GM18907 (cell line): ENCODE measurements at regions not wholly inside any gene's neighbourhood (a gene's known extent, or its start where the extent isn't known, plus 50 kb on each side); places are given as distances from the start of the nearest gene placed in this dataset.

ENCODE experiments used
- ATAC-seq: cut with Tn5 transposase; IDR thresholded peaks from one replicate; pipeline ENCODE4 v1.9.1; 2021; ENCODE audit warnings: mild to moderate bottlenecking, moderate library complexity; ENCODE audit not compliant: unreplicated experiment

DNA sequence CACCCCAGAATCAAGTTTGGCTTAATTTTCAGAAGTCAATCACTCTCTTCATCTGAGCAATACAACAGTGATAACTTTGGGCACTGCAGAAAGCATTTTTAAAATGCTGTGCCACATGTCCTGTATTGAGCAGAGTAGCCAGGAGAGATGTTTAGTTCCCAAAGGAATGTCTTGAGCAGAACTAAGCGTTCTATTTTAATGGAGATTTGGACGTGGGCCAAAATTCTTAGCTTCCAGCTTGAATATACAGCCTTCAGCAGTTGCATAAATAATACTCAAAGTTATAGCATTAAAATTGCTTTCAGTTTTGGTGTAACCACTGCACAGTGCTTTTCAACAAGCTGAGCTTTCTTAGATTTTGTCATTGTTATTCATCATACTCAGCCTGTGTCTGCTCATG is 679.2 kb downstream of the NLGN4X start:
- no peak for ATAC-seq

DNA sequence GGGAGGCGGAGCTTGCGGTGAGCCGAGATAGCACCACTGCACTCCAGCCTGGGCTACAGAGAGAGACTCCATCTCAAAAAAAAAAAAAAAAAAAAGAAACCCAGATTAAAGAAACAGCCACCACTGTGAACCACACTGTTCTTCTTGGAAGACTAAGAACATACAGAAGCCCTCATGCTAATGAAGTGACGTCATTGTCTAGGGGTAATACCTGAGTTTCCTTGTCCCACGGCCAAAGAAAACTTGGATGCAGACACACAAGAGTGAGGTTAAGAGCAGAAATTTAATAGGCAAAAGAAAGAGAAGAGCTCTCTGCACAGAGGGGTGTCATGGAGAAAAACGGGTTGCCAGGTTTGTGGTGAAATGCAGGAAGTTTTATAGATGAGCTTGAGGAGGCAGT is 691.6 kb downstream of the NLGN4X start:
- no peak for ATAC-seq

DNA sequence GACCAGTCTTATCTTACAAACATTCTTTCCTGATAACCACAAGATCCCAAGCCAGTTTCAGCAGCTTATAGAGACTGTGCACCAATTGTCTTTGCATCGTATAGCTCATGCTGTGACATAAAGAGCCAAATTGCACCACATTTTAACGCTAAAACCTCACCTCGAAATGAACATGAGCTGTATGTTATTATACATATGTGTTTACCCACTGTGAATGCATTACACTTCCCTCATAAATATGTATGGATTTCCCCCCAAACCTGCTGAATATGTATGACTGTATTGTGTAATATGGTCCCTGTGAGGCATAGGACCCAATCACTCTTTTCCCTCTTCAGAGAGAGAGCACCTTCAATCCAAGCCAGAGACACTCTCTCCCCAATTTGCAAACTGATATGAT is 692.4 kb downstream of the NLGN4X start:
- no peak for ATAC-seq

DNA sequence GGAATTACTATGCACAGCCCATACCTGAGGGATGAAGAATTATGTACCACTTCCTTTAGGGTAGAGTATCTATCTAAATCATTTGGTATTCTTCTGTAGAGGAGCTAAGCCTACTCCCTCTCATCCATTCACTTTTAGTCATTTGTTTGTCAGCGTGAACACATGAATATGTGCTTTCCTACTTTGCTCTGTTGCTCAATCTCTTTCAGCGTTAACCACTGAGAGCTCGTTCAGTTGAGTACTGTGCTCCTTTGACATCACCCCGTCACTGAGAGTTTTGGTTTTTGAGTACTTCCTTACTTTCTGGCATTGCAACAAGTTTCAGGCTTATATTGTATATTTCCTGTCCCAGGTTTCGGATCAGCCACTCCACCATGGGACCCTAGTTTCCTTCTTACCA is 700.6 kb downstream of the NLGN4X start:
- no peak for ATAC-seq

DNA sequence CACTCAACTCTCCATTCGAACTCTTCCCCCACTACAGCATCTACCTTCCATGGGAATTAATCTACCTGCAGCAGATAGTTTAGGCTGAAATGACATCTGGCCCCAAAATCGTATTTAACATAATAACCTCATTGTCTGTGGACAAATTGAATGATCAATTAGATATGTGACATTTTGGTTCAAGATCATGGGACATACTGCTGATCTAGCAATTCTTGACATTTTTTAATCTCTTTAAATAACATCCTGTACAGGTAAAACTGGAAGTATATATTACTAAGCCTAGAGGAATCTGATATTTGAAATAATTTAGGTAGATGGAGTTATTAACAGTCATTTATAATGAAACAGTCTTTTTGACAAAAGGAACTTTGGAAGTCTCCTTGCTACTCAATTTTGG is 702.5 kb downstream of the NLGN4X start:
- ATAC-seq = no peak

DNA sequence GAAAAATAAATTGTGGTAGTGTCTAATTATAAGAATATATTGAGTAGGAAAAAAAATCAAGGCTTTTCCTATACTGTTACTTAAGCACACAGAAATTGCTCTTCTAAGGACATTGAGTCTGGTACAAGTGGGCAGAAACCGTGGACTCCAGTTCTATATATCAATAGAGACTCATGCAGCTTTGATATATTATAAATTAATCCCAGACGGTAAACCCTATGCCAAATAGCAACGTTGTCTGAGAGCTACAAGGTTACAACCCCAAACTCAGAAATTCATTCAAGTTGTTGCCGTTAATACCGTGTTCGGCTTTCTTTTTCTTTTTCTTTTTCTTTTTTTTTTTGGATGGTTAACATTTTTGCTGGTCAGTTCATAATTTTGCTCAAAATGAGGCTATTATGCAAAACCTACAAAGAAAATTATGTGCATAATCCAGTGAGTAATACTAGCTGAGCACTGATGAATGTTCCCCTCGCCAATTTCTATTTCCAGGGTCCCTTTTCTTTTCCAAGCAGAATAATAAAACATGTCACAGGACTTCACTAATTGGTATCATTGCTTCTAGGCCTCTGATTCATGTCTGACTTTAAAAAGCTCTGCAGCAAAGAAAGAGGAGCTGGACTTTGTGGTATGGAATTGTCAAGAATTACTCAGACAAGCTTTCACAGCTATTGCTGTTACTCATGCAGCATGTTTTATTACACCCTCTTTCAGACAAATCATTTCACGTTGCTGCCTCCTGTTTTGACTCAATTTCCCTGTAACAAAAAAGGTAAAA is 737.7 kb downstream of the NLGN4X start:
- ATAC-seq = no peak

DNA sequence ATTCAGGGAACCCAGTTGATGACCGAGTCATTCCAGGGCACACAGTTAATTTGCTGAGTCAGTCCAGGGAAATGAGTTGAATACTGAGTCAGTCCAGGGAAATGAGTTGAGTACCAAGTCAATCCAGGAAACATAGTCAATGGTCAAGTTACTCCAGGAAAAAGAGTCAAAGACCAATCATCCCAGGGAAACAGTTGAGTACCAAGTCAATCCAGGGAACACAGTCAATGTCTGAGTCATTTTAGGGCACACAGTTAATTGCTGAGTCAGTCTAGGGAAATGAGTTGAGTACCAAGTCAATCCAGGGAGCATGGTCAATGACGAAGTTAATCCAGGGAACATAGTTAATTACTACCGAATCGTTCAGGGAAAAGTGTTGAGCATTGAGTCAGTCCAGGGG is 754.4 kb downstream of the NLGN4X start:
- ATAC-seq = no peak

DNA sequence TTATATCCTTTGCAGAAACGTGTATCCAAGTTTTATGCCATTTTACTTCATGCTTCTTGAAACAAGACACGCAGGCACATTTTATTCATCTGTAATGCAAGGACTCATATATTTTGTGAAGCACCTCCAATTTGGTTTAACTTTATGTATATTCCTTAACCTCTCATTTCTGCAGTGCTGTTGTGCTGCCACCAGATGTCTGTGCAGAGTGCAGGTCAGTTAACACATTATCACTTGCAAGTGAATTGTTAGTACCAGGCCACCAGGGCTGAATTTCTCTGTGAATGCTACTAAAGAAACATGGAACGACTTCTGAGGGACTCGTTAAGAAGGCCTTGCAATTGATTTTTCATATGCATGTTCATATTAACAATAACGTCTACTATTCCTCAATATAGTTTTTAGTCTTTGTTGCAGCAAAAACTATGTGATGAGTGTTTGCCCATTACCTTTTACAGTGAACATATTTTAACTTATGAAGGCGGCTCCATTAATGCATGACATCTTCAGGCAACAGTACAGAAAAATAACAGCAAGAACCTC is 770.3 kb downstream of the NLGN4X start:
- no peak for ATAC-seq

DNA sequence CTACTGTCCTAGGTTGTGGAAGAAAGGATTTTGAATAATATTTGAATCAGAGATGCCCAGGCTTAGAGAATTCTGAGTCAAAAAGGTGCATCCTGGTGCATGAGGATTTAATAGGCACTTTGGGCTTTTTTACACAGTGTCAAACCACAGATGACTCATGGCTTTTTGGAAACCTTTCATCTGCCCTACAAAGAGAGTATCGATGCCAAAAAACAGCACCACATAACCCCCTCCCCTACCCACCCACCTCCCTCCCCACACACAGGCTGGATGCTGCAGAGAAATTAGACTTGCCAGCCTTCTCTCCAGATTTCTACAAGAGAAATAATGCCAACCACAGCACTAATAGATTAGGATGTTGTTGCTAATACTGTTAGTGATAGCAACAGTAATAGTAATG is 779.3 kb downstream of the NLGN4X start:
- ATAC-seq = no peak

DNA sequence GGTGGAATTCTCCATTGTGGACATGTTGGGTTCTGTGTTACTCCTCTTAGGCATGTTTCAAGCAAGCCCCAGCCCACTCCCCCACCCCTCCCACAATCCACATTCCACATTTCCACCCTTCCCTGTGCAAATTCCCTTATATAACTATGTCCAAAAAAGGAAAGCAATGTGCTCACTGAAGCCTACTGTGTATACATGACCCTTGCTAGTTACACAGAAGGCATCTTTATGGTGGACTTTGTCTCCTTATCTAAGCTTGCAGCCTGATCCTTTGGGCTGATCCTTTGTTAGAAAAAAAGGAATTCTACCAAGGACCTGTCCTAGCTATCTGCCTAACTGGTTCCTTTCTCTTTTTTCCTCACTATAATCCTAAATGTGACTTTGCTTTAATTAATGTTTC is 796.8 kb downstream of the NLGN4X start:
- ATAC-seq = no peak

DNA sequence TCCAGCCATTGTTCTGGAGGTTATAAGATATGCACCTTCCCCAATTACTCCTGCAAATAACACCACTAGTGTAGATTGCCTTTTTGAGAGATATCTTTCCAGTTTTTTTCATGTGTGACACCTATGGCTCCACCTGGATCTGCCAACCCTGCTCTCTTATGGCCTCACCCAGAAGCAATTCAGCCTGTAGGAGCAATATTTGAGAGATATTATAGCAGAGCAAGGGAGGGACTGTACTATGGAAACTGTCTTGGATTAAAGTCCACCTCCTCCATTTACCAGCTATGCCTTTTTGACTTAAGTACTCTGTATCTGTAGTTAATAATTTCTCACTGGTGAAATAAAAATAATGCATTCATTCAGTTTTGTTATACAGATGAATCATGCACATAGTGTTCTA is 803.5 kb downstream of the NLGN4X start:
- no peak for ATAC-seq

DNA sequence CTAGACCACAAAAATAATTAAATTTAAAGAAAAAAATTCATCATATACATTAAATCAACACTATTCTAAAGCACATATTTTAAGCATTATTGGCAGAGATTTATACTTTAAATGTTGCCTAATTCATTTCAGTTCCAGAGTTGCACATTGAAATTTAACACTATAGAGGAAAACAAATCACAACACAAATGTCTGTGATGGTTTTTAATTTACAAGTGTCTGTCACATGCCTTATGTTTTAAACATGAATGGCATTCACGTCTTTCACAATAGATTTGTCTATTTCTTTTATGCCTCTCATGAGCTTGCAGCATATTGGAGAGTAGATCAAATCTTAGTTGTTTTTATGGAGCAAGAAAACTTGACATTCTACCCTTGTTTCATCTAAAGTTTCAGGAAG is 811.3 kb downstream of the NLGN4X start:
- no peak for ATAC-seq

DNA sequence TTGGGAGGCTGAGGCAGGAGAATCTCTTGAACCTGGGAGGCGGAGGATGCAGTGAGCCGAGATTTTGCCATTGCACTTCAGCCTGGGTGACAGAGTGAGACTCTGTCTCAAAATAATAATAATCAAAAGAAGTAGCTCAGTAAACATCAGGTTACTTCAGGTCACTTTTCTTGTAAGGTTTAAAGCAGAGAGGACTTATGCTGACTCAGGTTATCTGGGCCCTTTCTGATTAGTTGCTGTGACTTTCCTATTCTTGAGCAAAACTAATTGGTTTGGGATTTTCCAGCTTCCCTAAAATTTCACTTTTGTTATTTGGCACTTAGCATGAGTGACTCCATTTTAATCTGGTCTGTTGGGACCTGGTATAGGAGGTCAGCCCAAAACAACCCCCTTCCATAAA is 812.9 kb downstream of the NLGN4X start:
- ATAC-seq = no peak

DNA sequence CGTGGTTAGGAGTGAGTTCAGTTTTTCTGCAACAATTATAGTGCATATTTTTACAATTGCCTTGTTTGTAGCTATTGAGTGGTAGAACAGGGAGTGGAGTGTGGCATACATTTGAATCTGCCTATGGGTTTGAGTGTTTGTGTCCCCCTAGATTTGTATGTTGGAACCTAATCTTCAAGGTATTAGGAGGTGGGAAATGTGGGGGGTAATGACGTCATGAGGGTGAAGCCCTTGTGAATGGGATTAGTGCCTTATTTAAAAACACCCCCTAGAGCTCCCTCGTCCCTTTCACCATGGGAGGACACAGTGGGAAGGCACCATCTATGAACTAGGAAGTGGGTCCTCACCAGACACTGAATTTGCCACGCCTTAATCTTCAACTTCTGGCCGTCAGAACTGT is 819.6 kb downstream of the NLGN4X start:
- no peak for ATAC-seq

DNA sequence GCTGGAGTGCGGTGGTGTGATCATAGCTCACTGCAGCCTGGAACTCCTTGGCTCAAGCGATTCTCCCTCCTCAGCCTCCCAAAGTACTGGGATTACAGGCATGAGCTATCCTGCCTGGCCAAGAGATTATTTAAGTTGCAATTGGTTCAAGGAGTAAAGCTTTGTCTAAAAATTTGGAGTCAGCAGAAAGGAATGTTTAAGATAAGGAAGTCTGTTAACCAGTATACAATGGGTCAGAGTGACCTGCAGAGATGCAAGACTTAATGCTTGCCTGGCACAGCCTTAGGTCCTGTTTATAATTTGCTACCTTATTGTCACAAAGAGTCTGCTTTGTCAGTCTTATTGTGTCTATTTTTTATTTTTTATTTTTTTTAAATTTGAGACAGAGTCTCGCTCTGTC is 826.2 kb downstream of the NLGN4X start:
- ATAC-seq = no peak

DNA sequence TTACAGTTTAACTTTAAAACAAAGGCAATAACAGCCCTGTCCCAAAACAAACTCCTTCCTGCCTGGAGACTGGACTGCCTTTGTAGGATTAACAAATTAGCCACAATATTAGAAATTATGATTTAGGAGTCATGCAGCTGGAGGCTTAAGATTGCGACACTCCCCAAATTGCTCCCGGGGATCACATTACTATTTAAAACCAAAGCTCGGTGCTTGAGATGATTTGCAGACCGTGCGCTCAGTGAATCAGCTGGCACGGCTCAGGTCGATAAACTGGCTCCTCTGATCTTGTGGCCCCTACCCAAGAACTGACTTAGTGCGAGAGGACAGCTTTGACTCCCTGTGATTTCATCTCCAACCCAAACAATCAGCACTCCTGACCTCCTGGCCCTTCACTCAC is 829.3 kb downstream of the NLGN4X start:
- no peak for ATAC-seq

DNA sequence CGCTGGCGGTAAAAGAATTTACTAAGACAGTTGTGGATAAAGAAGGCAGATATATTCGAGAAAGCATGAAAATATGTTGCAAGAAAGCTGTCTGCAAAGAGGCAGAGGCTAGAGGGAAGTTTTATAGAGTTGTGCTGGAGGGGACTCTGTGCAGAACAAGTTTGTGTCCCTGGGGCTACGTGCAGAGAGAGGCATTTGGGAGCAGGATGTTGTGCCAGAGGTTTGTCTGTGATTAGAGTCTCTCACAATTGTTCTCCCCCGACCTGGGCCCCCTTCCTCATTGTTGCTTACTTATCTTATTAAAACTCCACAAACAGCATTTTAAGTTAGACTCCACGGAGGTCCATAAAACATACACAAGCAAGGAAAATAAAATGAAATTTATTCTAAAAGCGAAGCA is 831.3 kb downstream of the NLGN4X start:
- ATAC-seq = no peak

DNA sequence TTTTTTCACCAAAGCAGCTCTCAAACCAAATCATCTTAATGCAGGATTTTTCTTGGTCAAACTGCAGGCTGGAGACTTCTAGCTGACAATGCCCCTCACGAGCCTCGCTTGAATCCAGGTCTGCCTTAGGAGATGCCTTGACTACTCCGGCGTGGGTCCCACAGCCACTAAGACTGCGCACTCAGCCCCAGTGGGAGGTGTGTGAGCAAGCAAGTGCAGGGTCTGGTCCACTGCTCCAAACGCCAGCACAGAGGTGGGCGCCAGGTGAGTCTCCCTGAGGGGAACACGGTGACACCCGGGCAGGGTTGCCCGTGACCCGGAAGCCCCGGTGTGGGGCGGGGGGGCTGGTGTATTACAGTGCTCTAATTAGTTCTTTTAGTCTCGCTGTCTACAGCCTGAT is 838.3 kb downstream of the NLGN4X start:
- no peak for ATAC-seq

DNA sequence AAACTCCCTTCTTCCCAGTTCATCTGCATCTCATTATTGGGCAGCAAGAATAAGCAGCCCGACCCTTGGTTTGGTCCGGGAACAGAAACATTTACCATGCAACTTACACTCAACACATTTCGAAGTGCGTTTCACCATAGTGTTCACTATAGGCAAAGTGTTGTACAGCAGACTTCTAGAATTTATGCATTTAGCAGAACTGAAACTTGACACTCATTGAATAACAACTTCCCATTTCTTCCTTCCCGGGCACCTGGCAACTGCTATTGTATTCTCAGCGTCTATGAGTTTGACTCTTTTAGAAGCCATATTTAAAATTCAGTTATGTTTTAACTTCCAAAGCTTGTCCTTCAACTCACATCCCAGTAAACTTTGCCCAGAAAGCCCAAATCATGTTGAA is 840.6 kb downstream of the NLGN4X start:
- no peak for ATAC-seq

DNA sequence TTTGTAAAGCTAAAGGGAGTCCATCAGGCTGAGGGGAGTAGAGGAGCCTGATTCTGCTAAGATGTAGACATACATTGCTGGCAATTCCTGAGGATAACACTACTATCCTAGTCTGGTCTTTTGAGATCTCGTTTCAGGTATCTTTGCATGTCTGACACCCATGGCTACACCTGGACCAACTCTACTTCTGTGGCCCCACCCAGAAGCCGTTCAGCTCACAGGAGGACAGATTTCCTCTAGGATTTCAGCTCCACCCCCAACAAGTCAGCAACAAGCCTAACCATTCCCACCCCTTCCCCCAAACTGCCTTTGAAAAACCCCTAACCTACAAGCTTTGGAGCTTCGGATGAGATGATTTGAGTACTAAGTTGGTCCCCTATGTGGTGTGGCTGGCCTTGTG is 848.2 kb downstream of the NLGN4X start:
- no peak for ATAC-seq

DNA sequence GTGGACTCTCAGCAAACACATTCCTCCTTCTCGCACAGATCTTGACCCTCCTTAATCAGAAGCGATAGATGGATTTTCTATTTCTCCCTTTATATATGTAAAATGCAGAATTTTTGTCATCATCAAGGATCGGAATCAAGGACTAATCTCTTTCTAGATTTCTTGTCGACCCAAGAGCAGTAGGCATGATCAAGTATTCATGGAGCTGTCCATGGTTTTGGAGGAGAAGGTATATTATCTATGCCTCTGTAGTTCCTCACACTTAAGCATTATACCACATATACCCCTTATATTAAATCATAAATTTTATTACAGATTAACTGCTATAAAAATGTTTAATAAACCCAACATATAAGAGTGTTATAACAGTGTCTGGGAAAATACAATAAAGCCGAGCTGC is 886.8 kb downstream of the NLGN4X start:
- ATAC-seq = no peak

DNA sequence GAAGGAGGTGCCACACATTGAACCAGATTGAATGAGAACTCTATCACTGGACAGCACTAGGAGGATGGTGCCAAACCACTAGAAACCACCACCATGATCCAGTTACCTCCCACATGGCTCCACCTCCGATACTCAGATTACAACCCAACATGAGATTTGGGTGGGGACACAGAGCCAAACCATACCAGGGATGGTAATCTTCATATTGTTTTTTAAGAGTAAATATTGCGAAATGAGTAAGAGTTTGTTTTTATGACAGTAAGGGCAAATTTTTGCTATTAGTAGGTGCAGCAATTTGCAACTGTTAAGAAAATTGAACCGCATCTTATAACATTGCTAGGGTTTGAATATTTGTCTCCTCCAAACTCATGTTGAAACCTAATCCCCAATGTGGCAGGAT is 891.5 kb downstream of the NLGN4X start:
- no peak for ATAC-seq

DNA sequence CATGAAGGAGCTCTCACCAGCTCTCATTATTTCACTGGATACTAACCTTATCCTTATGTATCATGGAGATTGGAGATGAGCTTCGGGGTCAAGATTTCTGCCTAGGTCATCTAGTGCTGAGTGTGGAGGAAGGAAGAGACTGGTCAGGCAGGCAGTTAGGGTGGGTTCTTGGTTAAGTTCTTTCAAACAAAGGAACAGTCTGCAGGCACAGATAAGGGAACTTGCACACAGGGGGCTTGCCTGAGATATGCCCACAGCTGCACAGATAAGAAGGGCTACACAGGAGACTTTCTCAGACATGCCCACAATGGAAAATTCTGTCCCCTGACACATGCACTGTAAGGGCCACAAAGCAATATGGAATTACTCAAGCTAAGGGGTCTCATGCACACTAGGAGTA is 904.1 kb downstream of the NLGN4X start:
- ATAC-seq = no peak
